DND-41 (cell line): ENCODE measurements at regions not wholly inside any gene's neighbourhood (a gene's known extent, or its start where the extent isn't known, plus 50 kb on each side); places are given as distances from the start of the nearest gene placed in this dataset.

Source experiments
- ATAC-seq: fragments of 200-7000 bp; cut with Tn5 transposase; 3 replicates; pipeline ENCODE4 v1.9.1; 2021; ENCODE audit warnings: low read depth; ENCODE audit not compliant: insufficient read depth
- DNase-seq: peaks from one replicate; pipeline ENCODE4 v3.0.0-alpha.2; 2020
- H2AFZ ChIP-seq: 2 replicates; pipeline ENCODE4 v1.6.0; 2012; ENCODE audit warnings: low read depth, low read length
- H3K27ac ChIP-seq: 2 replicates; pipeline ENCODE4 v1.5.1; 2012; ENCODE audit warnings: low read length, inconsistent platforms
- H3K27me3 ChIP-seq: fragments of 200-600 bp; sonication (generic); 2 replicates; pipeline ENCODE4 v1.6.0; 2012; ENCODE audit warnings: low read length, mild to moderate bottlenecking, inconsistent platforms; ENCODE audit not compliant: insufficient read depth, poor library complexity
- H3K36me3 ChIP-seq: 2 replicates; pipeline ENCODE4 v1.5.1; 2012; ENCODE audit warnings: low read length, inconsistent platforms; ENCODE audit not compliant: insufficient read depth
- H3K4me1 ChIP-seq: 2 replicates; pipeline ENCODE4 v1.5.1; 2012; ENCODE audit warnings: mild to moderate bottlenecking, low read length; ENCODE audit not compliant: insufficient read depth
- H3K4me2 ChIP-seq: 2 replicates; pipeline ENCODE4 v1.6.0; 2012; ENCODE audit warnings: mild to moderate bottlenecking, moderate library complexity, low read length, inconsistent platforms; ENCODE audit not compliant: insufficient read depth
- H3K4me3 ChIP-seq, 2 experiments: fragments of 200-600 bp in 1 of 2; shearing (Covaris generic) in 1 of 2; 2 replicates each; pipeline ENCODE4 v1.5.1; 2012 to 2016; ENCODE audit warnings: inconsistent platforms in 2 of 2, low read length in 2 of 2, mild to moderate bottlenecking in 2 of 2, low read depth in 1 of 2, moderate library complexity in 1 of 2
- H3K79me2 ChIP-seq: 2 replicates; pipeline ENCODE4 v1.6.0; 2012; ENCODE audit warnings: low read length, inconsistent platforms; ENCODE audit not compliant: insufficient read depth
- H3K9ac ChIP-seq: 2 replicates; pipeline ENCODE4 v1.6.0; 2012; ENCODE audit warnings: low read depth, mild to moderate bottlenecking, inconsistent platforms, low read length, moderate library complexity
- H3K9me3 ChIP-seq: 2 replicates; pipeline ENCODE4 v1.5.1; 2012; ENCODE audit warnings: low read length, moderate library complexity, mild to moderate bottlenecking, inconsistent platforms; ENCODE audit not compliant: insufficient read depth, severe bottlenecking
- H4K20me1 ChIP-seq: 2 replicates; pipeline ENCODE4 v1.6.0; 2012; ENCODE audit warnings: low read length; ENCODE audit not compliant: insufficient read depth
- EZH2 ChIP-seq: IDR thresholded peaks from 3 replicates; pipeline ENCODE4 v1.6.1; 2012; ENCODE audit warnings: borderline replicate concordance, low read depth, mild to moderate bottlenecking, moderate library complexity, low read length, inconsistent platforms; ENCODE audit not compliant: severe bottlenecking
- TF ChIP-seq, protein P1 (sequence below): IDR thresholded peaks from 2 replicates; pipeline ENCODE4 v1.5.1; 2012; ENCODE audit warnings: borderline replicate concordance, low read length, moderate library complexity, mild to moderate bottlenecking; ENCODE audit not compliant: poor library complexity, severe bottlenecking; ENCODE audit errors: extremely low read depth

DNA sequence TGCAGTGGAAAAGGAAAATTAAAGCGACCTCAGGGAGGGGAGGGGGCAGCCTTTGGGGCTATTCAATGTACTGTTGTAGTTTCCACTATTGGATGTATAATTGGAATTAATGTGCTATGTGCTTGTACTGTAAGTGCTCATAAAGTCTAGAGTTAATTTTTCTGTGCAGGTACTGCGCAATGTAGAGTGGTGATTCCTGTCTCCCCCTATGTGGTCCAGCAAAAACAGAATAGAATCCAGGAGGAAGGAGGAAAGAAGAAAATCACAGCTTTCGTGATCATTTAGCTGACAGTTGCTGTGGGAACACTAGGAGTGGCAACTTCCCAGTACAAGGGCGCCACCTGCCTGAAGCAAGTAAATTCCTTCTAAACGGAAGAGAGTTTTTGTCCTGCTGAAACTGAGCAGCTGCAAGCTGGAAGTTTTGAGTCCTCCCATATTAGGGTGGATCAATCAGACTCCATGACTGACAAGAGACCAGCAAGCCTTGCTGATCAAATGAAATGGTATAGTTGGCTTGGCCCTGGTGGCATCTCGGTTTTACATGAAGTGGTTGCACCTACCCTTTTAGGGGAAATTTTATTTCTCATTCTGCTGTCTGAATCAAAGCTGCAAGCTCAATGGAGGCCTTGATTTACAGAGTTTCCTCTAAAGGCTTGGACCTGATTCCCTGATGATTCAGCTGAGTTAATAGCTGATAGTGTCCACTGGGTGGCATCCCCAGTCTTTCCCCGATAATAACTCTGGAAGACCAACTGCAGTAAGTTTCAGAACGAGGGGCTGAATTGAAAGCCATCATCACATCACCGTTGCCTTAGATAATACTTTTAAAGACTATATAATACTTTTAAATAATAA, 299.8 kb downstream of the HGF start:
- H3K27me3 ChIP-seq: no peaks in the 10 kb centered on the region
- no peaks in the 10 kb centered on the region for H4K20me1 ChIP-seq
- DNase-seq (peak; percentile 50), ATAC-seq (peak; percentile 72)
- no peak overlapping the region for H3K27ac ChIP-seq
- no peaks in the 10 kb centered on the region for H3K9me3 ChIP-seq
- H3K4me1 ChIP-seq: no peaks in the 10 kb centered on the region
- H3K4me2 ChIP-seq: no peak overlapping the region
- TF ChIP-seq EZH2: no peak
- TF ChIP-seq, protein P1, sequence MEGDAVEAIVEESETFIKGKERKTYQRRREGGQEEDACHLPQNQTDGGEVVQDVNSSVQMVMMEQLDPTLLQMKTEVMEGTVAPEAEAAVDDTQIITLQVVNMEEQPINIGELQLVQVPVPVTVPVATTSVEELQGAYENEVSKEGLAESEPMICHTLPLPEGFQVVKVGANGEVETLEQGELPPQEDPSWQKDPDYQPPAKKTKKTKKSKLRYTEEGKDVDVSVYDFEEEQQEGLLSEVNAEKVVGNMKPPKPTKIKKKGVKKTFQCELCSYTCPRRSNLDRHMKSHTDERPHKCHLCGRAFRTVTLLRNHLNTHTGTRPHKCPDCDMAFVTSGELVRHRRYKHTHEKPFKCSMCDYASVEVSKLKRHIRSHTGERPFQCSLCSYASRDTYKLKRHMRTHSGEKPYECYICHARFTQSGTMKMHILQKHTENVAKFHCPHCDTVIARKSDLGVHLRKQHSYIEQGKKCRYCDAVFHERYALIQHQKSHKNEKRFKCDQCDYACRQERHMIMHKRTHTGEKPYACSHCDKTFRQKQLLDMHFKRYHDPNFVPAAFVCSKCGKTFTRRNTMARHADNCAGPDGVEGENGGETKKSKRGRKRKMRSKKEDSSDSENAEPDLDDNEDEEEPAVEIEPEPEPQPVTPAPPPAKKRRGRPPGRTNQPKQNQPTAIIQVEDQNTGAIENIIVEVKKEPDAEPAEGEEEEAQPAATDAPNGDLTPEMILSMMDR: peak; percentile 76
- no peaks in the 10 kb centered on the region for H3K79me2 ChIP-seq
- H2AFZ ChIP-seq: no peak overlapping the region
- H3K4me3 ChIP-seq: no peak overlapping the region
- no peak overlapping the region for H3K9ac ChIP-seq
- H3K36me3 ChIP-seq: no peaks in the 10 kb centered on the region

DNA sequence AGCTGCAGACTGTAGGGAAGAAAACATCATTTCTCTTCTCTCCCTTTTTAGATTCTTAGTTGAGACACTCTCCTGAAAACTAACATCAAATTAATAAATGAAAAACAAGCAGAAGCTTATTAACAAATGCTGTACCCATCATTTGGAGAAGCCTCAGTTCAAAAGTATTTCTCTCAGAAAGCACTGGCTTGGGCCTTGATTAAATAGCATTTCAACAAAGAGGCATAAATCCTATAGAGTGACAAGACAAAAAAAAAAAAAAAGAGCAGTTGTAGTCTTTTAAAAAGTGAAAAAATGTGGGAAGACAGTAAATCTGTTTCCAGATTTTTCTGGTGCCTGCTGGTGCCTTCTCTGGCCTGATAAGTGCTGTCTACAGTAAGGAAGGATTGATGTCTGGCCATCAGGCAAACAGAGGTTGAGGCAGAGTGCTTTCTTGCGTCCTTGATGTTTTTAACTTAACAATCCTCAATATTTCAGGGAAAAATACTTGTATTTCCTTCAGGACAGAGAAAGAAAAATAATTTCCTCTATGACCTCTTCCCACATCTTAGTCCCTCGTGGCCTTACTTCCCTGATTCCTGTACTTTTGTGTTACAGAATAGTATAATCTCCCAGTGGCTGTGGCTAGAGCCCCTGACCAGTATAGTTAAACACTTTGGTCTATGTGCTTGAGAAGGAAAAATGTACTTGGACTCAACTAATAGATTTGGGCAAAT, 300.5 kb downstream of the HGF start:
- H3K27ac ChIP-seq: no peak overlapping the region
- H4K20me1 ChIP-seq: no peaks in the 10 kb centered on the region
- H3K79me2 ChIP-seq: no peaks in the 10 kb centered on the region
- H2AFZ ChIP-seq: no peak overlapping the region
- H3K9me3 ChIP-seq: no peaks in the 10 kb centered on the region
- no peak for ATAC-seq
- H3K36me3 ChIP-seq: no peaks in the 10 kb centered on the region
- TF ChIP-seq, protein P1: no peak
- no peak for TF ChIP-seq EZH2
- no peaks in the 10 kb centered on the region for H3K27me3 ChIP-seq
- no peak overlapping the region for H3K4me3 ChIP-seq
- H3K4me1 ChIP-seq: no peaks in the 10 kb centered on the region
- no peak overlapping the region for H3K4me2 ChIP-seq
- DNase-seq: no peak
- no peak overlapping the region for H3K9ac ChIP-seq

DNA sequence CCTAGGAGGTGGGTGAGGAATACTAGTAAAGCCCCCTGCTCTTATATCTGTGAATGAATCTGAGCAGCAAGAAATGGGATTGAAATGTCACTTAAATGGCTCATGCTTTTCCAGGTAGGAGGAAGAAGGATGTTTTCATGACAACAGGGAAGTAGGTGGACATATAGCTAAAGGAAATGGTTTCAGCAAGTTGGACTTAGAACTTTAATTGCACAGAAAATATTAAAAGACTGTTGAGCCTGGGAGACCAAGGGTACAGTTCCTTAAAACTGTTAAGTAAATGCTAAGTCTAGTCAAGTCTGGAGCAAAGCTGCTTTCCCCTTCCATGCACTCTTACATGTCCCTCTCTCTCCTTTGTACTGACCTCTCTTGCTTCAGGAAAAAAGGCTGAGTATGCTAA, 301.3 kb downstream of the HGF start:
- no peak for ATAC-seq
- Histone ChIP-seq H3K4me2 (no peak overlapping the region), H4K20me1 (no peaks in the 10 kb centered on the region), H3K27ac (no peak overlapping the region), H3K4me3 (no peak overlapping the region), H3K9ac (no peak overlapping the region), H3K27me3 (no peaks in the 10 kb centered on the region), H3K9me3 (no peaks in the 10 kb centered on the region), H2AFZ (no peak overlapping the region), H3K36me3 (no peaks in the 10 kb centered on the region), H3K4me1 (no peaks in the 10 kb centered on the region), H3K79me2 (no peaks in the 10 kb centered on the region)
- TF ChIP-seq, protein P1: no peak
- TF ChIP-seq EZH2: no peak
- no peak for DNase-seq
